Lower leg skin (tissue), 4 donors: ENCODE measurements at regions not wholly inside any gene's neighbourhood (a gene's known extent, or its start where the extent isn't known, plus 50 kb on each side); places are given as distances from the start of the nearest gene placed in this dataset.
"Not testable (repeated sequence)": the region's sequence is repeated elsewhere in the genome, so short reads cannot be mapped to it uniquely, and the experiment has no call there.

Experiments used
- DNase-seq, 2 donors: peaks; one replicate each; pipeline ENCODE4 v3.0.0-alpha.2; 2019; ENCODE audit warnings: low spot score in 2 of 2
- H3K4me3 ChIP-seq: fragments of 200-600 bp; sonication (generic); 2 replicates; pipeline ENCODE4 v1.5.1; 2017; ENCODE audit warnings: mild to moderate bottlenecking, low read depth; ENCODE audit not compliant: poor library complexity, severe bottlenecking
- POLR2A ChIP-seq, 2 donors: fragments of 450-650 bp; IDR thresholded peaks; one replicate each; pipeline ENCODE4 v1.6.1; 2016 to 2017; ENCODE audit warnings: antibody characterized with exemption in 2 of 2, mild to moderate bottlenecking in 1 of 2, moderate library complexity in 1 of 2
- WGBS, 2 donors: methylation state at CpG; one replicate each; pipeline ENCODE4 v1.1.5; 2018; 5-methylcytosine and 5-hydroxymethylcytosine counted together
- intact Hi-C: fragments of 100-400 bp; cut with DNase I; formaldehyde crosslinking; loops from one replicate; pipeline ENCODE4 v1.15.0; 2023; ENCODE audit warnings: low total_unique reads
- TF ChIP-seq, protein P1 (sequence below), 3 donors: fragments of 450-650 bp; IDR thresholded peaks; one replicate each; pipeline ENCODE4 v1.5.1; 2016; ENCODE audit warnings: antibody characterized with exemption in 3 of 3, mild to moderate bottlenecking in 3 of 3, moderate library complexity in 2 of 3

DNA sequence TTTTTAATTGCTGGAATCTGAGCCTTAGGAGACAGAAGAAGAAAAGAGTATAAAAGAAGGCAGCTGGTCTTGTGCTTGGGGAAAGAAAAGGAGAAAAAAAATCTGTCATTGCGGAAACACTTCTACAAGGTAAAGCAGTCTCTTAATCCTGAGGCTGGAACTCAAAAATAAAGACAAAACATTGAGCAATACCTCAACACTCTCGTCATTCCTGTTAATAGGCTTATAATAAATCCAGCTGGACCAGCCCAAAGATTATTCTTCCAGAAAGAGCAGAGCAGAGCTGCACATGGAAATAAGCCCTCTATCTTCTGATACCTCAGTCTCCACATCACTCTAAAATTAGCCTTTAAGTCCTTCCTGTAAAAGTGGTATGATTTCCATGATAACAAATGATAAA lies 62.0 kb upstream of the HIVEP1 start:
- 56 to 68% methylated on average over 2 of the region's 2 CpGs for WGBS, 2 donors
- DNase-seq = no peak
- no peak for TF ChIP-seq POLR2A (IDR thresholded peaks at IDR 0.05)
- TF ChIP-seq, protein P1, sequence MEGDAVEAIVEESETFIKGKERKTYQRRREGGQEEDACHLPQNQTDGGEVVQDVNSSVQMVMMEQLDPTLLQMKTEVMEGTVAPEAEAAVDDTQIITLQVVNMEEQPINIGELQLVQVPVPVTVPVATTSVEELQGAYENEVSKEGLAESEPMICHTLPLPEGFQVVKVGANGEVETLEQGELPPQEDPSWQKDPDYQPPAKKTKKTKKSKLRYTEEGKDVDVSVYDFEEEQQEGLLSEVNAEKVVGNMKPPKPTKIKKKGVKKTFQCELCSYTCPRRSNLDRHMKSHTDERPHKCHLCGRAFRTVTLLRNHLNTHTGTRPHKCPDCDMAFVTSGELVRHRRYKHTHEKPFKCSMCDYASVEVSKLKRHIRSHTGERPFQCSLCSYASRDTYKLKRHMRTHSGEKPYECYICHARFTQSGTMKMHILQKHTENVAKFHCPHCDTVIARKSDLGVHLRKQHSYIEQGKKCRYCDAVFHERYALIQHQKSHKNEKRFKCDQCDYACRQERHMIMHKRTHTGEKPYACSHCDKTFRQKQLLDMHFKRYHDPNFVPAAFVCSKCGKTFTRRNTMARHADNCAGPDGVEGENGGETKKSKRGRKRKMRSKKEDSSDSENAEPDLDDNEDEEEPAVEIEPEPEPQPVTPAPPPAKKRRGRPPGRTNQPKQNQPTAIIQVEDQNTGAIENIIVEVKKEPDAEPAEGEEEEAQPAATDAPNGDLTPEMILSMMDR (IDR thresholded peaks at IDR 0.05) = no peak
- intact Hi-C loops = no loop called here
- H3K4me3 ChIP-seq = no peak overlapping the region

DNA sequence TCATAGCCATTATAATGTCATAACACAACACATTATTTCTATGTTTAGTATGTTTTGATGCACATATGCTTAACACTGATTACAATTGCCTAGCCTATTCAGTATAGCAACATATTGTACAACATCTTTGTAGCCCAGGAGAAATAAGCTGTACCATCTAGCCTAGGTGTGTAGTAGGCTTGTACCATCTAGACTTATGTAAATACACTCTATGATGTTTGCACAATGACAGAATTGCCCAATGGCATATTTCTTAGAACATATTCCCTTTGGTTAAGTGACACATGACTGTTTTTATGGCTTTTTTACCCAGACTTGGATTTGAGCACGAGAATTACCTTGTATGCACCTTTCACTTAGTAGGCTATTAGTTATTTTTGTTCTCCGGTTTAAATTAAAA lies 64.5 kb upstream of the HIVEP1 start:
- intact Hi-C loops = no loop called here
- H3K4me3 ChIP-seq = no peak overlapping the region
- TF ChIP-seq POLR2A (IDR thresholded peaks at IDR 0.05) = no peak
- TF ChIP-seq, protein P1 (IDR thresholded peaks at IDR 0.05) = no peak
- no peak for DNase-seq
- WGBS, 2 donors = 51 to 97% methylated on average over 2 of the region's 2 CpGs

DNA sequence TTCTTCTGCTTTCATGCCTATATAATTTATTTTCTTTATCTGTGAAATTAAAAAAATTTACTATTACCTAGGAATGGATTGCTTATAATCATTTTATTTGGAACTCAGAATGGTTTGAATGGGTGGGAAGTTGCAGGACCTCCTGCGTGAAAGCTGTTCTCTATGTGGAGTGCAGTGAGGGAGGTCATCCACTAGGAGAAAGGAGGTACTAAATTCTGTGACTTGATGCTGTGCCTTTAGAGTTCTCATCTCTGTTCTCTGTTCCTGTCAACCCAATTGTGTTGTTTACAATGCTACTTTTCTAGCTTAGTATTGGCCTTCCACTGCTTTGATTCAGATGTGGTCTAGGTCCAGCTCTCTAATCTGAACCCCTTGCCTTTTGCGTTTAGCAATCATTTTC lies 65.0 kb upstream of the HIVEP1 start:
- TF ChIP-seq POLR2A (IDR thresholded peaks at IDR 0.05) = no peak
- TF ChIP-seq, protein P1 (IDR thresholded peaks at IDR 0.05) = no peak
- intact Hi-C loops = no loop called here
- WGBS, 2 donors = 92 to 96% methylated on average over 2 of the region's 2 CpGs
- H3K4me3 ChIP-seq = no peak overlapping the region
- DNase-seq = no peak

DNA sequence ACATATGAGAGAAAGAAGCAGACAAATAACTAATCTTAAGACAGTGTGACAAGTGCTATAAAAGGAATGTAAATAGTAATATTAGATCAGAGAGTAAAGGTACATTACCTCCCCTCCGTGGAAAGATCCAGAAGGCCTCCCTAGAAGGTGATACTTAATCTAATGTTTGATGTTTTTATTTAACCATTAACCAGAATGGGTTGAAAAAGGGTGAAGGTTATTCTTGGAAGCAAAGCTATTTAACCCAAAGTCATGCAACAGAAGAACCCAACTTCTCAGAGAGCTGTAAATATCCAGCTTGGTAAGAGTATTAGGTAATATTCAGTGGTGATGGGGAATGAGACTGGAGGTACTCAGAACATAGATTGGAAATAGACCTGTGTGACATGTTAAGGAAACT lies 68.0 kb upstream of the HIVEP1 start:
- DNase-seq = no peak
- intact Hi-C loops = no loop called here
- H3K4me3 ChIP-seq = no peak overlapping the region
- WGBS, 2 donors = 81 to 89% methylated on average over 1 of the region's 1 CpG
- TF ChIP-seq, protein P1 (IDR thresholded peaks at IDR 0.05) = no peak
- TF ChIP-seq POLR2A (IDR thresholded peaks at IDR 0.05) = no peak

DNA sequence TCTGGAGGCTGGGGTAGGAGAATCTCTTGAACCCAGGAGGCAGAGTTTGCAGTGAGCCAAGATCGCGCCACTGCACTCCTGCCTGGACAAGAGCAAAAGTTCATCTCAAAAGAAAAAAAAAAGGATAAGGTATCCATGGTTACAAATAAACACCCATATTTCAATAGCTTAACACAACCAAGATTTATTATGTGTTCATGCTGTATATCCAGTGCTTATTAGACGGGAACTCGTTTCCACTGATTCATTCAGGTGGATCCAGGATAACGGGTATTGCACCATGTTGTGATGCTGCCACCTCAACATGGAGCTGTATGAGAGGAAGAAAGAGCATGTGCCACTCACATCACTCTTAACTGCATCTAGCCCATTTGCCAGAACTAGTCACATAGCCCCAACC lies 69.1 kb upstream of the HIVEP1 start:
- 84 to 87% methylated on average over 5 of the region's 5 CpGs for WGBS, 2 donors
- DNase-seq = no peak
- TF ChIP-seq, protein P1 (IDR thresholded peaks at IDR 0.05) = no peak
- no peak for TF ChIP-seq POLR2A (IDR thresholded peaks at IDR 0.05)
- no peak overlapping the region for H3K4me3 ChIP-seq
- intact Hi-C loops = no loop called here

DNA sequence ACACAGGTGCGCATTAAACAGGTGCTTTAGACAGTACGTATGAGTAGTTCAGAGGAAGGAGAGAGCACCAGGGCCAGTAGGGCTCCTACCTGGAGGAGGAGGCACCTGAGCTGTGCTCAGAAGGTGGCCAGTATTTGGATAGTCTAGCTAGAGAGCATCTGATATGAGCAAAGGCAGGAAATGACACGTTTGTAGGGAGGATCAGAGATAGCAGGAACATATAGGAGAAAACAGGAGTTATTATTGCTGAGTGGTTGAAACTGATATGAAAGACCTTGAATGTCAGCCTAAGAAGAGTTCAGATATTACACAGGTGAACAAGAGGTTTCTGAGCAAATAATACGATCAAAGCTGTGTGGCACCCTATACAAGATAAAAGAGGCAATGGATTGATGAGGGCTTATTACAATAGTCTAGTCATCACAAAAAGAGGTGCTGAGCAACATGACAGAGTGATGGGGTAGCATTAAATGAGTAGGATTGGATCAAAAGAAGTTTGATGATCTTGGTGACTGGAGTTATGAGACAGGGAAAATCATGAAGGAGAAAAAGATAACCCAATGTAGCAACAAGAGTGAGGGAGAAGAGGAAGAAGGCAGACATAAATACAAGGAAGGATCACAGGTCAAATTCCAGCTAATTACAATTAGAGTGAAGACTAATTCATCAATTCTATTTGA lies 69.8 kb upstream of the HIVEP1 start:
- TF ChIP-seq POLR2A (IDR thresholded peaks at IDR 0.05) = no peak
- TF ChIP-seq, protein P1 (IDR thresholded peaks at IDR 0.05) = no peak
- intact Hi-C loops = no loop called here
- DNase-seq = no peak
- no peak overlapping the region for H3K4me3 ChIP-seq
- 67 to 81% methylated on average over 4 of the region's 4 CpGs for WGBS, 2 donors

DNA sequence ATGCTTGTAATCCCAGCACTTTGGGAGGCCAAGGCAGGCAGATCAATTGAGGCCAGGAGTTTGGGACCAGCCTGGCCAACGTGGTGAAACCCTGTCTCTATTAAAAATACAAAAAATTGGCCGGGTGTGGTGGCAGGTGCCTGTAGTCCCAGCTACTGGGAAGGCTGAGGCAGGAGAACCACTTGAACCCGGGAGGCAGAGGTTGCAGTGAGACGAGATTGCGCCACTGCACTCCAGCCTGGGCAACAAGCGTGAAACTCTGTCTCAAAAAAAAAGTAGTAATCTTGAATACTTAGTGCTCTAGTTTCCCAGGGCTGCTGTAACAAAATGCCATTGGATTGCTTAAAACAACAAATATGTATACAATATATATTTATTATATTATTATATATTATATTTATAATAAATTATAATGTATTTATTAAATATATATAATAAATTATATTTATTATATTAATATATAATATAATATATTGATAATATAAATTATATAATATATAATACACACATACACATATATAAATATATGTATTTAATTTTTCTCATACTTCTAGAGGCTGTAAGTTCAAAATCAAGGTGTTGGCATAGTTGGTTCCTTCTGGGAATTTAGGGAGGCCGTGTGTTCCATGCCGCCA lies 71.5 kb upstream of the HIVEP1 start:
- DNase-seq, intact Hi-C loops, H3K4me3 ChIP-seq: not testable (repeated sequence)
- WGBS, 2 donors = 90 to 93% methylated on average over 8 of the region's 8 CpGs
